HG02610 (cell line): ENCODE measurements at regions not wholly inside any gene's neighbourhood (a gene's known extent, or its start where the extent isn't known, plus 50 kb on each side); places are given as distances from the start of the nearest gene placed in this dataset.

Experiments used
- ATAC-seq: cut with Tn5 transposase; IDR thresholded peaks from one replicate; pipeline ENCODE4 v1.9.1; 2021; ENCODE audit warnings: mild to moderate bottlenecking, moderate library complexity; ENCODE audit not compliant: unreplicated experiment

GRCh38 chr15:100718075-100718980 is 115.9 kb downstream of the ASB7 start:
- no peak for ATAC-seq

- no peak for ATAC-seq
Observed at GRCh38 chr15:100720406-100720967, 118.1 kb downstream of the ASB7 start.

GRCh38 chr15:100721758-100722550 is 119.6 kb downstream of the ASB7 start:
- ATAC-seq = no peak

- no peak for ATAC-seq
Observed at GRCh38 chr15:100722551-100723314, 120.3 kb downstream of the ASB7 start.

GRCh38 chr15:100723315-100723801 is 121.0 kb downstream of the ASB7 start:
- no peak for ATAC-seq

- no peak for ATAC-seq
Observed at GRCh38 chr15:100725121-100726069, 123.0 kb downstream of the ASB7 start.

GRCh38 chr15:100726070-100726420 is 123.7 kb downstream of the ASB7 start:
- ATAC-seq = no peak

- ATAC-seq = no peak
Observed at GRCh38 chr15:100726421-100727190, 124.2 kb downstream of the ASB7 start.

- ATAC-seq = no peak
Observed at GRCh38 chr15:100727291-100727851, 125.0 kb downstream of the ASB7 start.

- ATAC-seq = no peak
Observed at GRCh38 chr15:100728371-100729201, 126.2 kb downstream of the ASB7 start.

- ATAC-seq = no peak
Observed at GRCh38 chr15:100729461-100729860, 127.1 kb downstream of the ASB7 start.

GRCh38 chr15:100730129-100730528 is 127.7 kb downstream of the ASB7 start:
- no peak for ATAC-seq

- ATAC-seq = no peak
Observed at GRCh38 chr15:100730655-100731266, 128.4 kb downstream of the ASB7 start.

- no peak for ATAC-seq
Observed at GRCh38 chr15:100731267-100732152, 129.1 kb downstream of the ASB7 start.

GRCh38 chr15:100732211-100733055 is 130.0 kb downstream of the ASB7 start:
- no peak for ATAC-seq
